ENCODE measurements at regions not wholly inside any gene's neighbourhood (a gene's known extent, or its start where the extent isn't known, plus 50 kb on each side); places are given as distances from the start of the nearest gene placed in this dataset.
A peak's percentile ranks its signal among the peaks of the same experiment; 100 is the strongest.

- no peak for ATAC-seq (ENCODE audit: insufficient read depth, low FRiP score)
- 71 to 75% methylated on average over 4 of the region's 4 CpGs for WGBS, 2 donors
- no peak overlapping the region for H3K27ac ChIP-seq (ENCODE audit: low read depth in 1 of 2, low read length in 1 of 2)
- no peaks in the 10 kb centered on the region for H3K9me3 ChIP-seq (ENCODE audit: control insufficient read depth in 4 of 4, insufficient read depth in 3 of 4, low read length in 3 of 4)
- no peaks in the 10 kb centered on the region for H3K36me3 ChIP-seq (ENCODE audit: control insufficient read depth in 4 of 4, insufficient read depth in 4 of 4, low read length in 4 of 4)
- H3K9ac ChIP-seq (ENCODE audit: insufficient read depth in 1 of 2, low read length in 2 of 2) = no peak overlapping the region
- no peaks in the 10 kb centered on the region for H3K27me3 ChIP-seq (ENCODE audit: control insufficient read depth in 3 of 3, insufficient read depth in 3 of 3, low read length in 2 of 3)
- H3K4me3 ChIP-seq = no peak overlapping the region
- H3K4me1 ChIP-seq (ENCODE audit: control insufficient read depth in 5 of 5, insufficient read depth in 5 of 5, low read length in 5 of 5) = no peaks in the 10 kb centered on the region
- TF ChIP-seq, protein P1, sequence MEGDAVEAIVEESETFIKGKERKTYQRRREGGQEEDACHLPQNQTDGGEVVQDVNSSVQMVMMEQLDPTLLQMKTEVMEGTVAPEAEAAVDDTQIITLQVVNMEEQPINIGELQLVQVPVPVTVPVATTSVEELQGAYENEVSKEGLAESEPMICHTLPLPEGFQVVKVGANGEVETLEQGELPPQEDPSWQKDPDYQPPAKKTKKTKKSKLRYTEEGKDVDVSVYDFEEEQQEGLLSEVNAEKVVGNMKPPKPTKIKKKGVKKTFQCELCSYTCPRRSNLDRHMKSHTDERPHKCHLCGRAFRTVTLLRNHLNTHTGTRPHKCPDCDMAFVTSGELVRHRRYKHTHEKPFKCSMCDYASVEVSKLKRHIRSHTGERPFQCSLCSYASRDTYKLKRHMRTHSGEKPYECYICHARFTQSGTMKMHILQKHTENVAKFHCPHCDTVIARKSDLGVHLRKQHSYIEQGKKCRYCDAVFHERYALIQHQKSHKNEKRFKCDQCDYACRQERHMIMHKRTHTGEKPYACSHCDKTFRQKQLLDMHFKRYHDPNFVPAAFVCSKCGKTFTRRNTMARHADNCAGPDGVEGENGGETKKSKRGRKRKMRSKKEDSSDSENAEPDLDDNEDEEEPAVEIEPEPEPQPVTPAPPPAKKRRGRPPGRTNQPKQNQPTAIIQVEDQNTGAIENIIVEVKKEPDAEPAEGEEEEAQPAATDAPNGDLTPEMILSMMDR (IDR thresholded peaks at IDR 0.05; ENCODE audit: control extremely low read depth, extremely low read depth) = no peak
- DNase-seq = no peak
These were observed 706.9 kb upstream of the TENM3 start for GRCh38 chr4:181536196-181536746.

DNA sequence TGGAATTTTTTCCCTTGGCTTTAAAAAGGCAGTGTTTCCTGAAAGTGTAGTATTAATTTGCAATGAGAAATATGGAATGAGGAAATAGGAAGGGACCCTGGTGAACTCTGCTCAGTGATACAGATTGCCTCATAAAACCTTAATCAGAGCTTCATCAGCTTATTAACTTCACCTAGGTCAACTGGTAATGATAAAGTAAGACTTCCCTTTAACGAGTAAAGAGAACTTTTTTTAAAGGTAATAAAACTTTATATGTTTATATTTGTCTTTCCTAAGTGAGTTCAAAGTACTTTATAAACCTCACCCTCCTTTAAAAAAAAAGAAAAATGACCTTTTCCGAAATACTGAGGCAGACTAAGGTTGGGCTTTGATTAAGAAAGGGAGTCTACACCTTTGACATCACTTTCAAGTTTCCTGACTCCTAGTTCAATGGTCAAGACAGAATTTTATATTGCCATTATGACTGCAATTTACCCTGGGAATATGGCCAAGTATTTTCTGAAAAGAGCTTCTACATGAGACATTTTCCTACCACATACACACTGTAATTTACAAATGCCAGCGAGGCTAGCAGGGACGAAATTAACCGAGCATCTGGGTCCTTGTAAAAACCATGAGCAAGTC is 706.3 kb upstream of the TENM3 start:
- Histone ChIP-seq H3K9me3 (ENCODE audit: control insufficient read depth in 4 of 4, insufficient read depth in 3 of 4, low read length in 3 of 4) (no peaks in the 10 kb centered on the region), H3K4me1 (ENCODE audit: control insufficient read depth in 5 of 5, insufficient read depth in 5 of 5, low read length in 5 of 5) (no peaks in the 10 kb centered on the region), H3K36me3 (ENCODE audit: control insufficient read depth in 4 of 4, insufficient read depth in 4 of 4, low read length in 4 of 4) (no peaks in the 10 kb centered on the region), H3K4me3 (no peak overlapping the region), H3K27me3 (ENCODE audit: control insufficient read depth in 3 of 3, insufficient read depth in 3 of 3, low read length in 2 of 3) (no peaks in the 10 kb centered on the region), H3K27ac (ENCODE audit: low read depth in 1 of 2, low read length in 1 of 2) (no peak overlapping the region), H3K9ac (ENCODE audit: insufficient read depth in 1 of 2, low read length in 2 of 2) (no peak overlapping the region)
- peak in 1 of 3 donors; percentile 29 for DNase-seq
- ATAC-seq (ENCODE audit: insufficient read depth, low FRiP score) = no peak
- TF ChIP-seq, protein P1 (IDR thresholded peaks at IDR 0.05; ENCODE audit: control extremely low read depth, extremely low read depth) = no peak
- WGBS, 2 donors = 54 to 64% methylated on average over 5 of the region's 5 CpGs

DNA sequence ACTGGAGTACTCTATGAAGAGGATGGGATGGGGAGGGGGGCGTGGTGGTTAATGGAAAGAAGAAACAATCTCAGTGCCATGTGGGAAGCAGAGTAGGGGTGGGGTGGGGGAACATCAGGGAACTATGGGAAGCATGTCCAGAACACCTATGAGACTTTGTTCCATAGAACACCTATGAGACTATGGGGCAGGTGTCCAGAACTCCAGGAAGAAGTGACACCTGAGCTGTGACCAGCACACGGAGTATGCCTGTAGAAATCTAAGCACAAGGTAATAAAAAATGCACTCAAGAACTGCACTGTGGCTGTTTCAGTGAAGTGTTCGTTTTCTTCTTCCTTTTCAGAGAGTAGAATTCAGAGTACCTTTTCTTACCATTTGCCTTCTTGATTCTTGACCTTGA is 704.8 kb upstream of the TENM3 start:
- no peaks in the 10 kb centered on the region for H3K36me3 ChIP-seq (ENCODE audit: control insufficient read depth in 4 of 4, insufficient read depth in 4 of 4, low read length in 4 of 4)
- DNase-seq (no peak), ATAC-seq (ENCODE audit: insufficient read depth, low FRiP score) (no peak)
- no peak overlapping the region for H3K4me3 ChIP-seq
- no peak overlapping the region for H3K27ac ChIP-seq (ENCODE audit: low read depth in 1 of 2, low read length in 1 of 2)
- 64 to 73% methylated on average over 3 of the region's 3 CpGs for WGBS, 2 donors
- TF ChIP-seq, protein P1 (IDR thresholded peaks at IDR 0.05; ENCODE audit: control extremely low read depth, extremely low read depth) = no peak
- H3K27me3 ChIP-seq (ENCODE audit: control insufficient read depth in 3 of 3, insufficient read depth in 3 of 3, low read length in 2 of 3) = no peaks in the 10 kb centered on the region
- no peaks in the 10 kb centered on the region for H3K9me3 ChIP-seq (ENCODE audit: control insufficient read depth in 4 of 4, insufficient read depth in 3 of 4, low read length in 3 of 4)
- H3K9ac ChIP-seq (ENCODE audit: insufficient read depth in 1 of 2, low read length in 2 of 2) = no peak overlapping the region
- H3K4me1 ChIP-seq (ENCODE audit: control insufficient read depth in 5 of 5, insufficient read depth in 5 of 5, low read length in 5 of 5) = no peaks in the 10 kb centered on the region

DNA sequence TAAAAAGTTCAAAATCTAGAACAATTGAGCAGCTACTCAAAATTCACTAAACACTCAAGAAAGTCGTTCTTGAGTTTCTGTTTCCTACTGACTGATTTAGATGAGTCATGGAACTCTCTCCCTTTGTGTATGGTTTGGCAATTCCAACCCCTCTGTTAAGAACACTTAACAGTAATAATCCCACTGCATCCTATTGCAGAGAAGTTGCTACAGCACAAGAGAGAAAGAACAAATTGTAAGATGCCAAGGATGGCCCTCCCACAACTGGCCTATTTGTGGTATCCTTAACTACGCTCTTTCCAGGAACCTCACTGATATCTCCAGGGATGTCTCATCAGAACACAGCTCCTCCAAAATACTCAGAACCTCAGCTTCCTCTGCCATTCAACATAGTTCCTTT is 701.8 kb upstream of the TENM3 start:
- Histone ChIP-seq H3K4me1 (ENCODE audit: control insufficient read depth in 5 of 5, insufficient read depth in 5 of 5, low read length in 5 of 5) (no peaks in the 10 kb centered on the region), H3K27me3 (ENCODE audit: control insufficient read depth in 3 of 3, insufficient read depth in 3 of 3, low read length in 2 of 3) (no peaks in the 10 kb centered on the region), H3K36me3 (ENCODE audit: control insufficient read depth in 4 of 4, insufficient read depth in 4 of 4, low read length in 4 of 4) (no peaks in the 10 kb centered on the region), H3K9ac (ENCODE audit: insufficient read depth in 1 of 2, low read length in 2 of 2) (no peak overlapping the region), H3K4me3 (no peak overlapping the region), H3K9me3 (ENCODE audit: control insufficient read depth in 4 of 4, insufficient read depth in 3 of 4, low read length in 3 of 4) (no peaks in the 10 kb centered on the region), H3K27ac (ENCODE audit: low read depth in 1 of 2, low read length in 1 of 2) (no peak overlapping the region)
- ATAC-seq (ENCODE audit: insufficient read depth, low FRiP score) (no peak), DNase-seq (no peak)
- 77 to 86% methylated on average over 2 of the region's 2 CpGs for WGBS, 2 donors
- TF ChIP-seq, protein P1 (IDR thresholded peaks at IDR 0.05; ENCODE audit: control extremely low read depth, extremely low read depth) = no peak
